Cortex of kidney (tissue), 1 donor: ENCODE measurements at regions not wholly inside any gene's neighbourhood (a gene's known extent, or its start where the extent isn't known, plus 50 kb on each side); places are given as distances from the start of the nearest gene placed in this dataset.

Experiments
- DNase-seq: peaks from one replicate; lab custom pipeline; 2025; lab: John Stamatoyannopoulos, UW

DNA sequence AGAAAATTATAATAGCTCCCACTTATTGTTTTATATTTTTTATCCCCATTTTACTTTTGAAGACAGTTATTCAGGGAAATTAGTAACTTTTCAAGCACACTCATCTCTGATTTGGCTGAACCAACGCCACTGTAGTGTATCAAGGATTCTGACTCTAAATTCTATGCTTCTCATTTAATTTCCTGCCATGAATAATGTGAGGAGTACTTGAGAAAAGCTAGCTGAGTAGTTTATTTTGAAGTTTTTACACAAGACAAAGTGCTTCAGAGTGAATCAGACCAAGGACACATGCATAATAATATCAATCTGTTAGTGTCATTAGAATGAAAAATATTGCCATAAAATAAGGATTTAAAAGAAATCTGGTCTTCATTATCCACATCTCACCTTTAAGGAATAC, 329.9 kb downstream of the SLITRK6 start:
- no peak for DNase-seq

DNA sequence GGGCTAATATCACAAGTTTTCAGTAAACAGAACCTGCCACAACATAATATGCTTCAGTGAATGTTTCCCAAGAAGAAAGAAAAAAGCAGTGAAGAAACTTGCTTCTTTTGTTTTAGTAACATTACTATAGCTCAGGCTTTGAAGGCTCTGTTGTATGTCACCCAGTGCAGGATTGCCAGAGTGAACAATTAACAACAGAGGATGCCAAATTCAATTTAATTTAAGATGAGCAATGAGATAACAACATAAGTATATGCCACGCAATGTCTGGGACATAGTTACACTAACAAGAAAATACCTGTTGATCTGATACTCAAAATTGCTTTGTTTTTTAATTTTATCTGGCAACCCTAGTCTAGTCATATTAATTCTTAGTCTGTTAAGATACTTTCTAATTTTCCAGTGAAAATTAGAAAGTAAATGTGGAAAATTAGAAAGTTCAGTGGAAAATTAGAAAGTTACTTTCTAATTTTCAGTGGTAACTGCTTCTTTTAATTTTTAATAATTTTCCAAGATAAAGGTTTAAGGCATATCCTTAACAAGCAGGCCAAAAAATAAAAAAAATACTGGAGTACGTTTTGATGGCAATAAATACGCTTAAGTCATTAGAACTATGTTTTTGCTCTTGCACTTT, 336.3 kb downstream of the SLITRK6 start:
- DNase-seq, result no peak

DNA sequence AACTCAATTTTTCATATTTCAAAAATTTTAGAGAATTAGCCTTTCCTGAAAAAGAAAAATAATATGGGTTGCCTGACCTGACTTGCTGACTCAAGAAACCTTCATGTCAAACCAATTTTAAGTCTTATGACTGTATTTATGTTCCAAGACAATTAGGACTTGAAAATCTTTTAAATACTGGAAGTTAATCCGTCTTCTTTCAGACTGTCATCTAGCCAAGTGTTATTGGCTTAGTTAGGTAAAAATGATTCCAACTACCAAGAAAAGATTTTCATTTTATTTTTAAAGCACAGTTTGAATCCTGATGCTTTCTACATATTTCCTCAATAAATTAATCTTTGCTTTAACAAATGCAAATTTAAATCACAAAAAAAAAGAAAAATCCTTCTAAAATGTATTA, 337.6 kb downstream of the SLITRK6 start:
- DNase-seq, result no peak

DNA sequence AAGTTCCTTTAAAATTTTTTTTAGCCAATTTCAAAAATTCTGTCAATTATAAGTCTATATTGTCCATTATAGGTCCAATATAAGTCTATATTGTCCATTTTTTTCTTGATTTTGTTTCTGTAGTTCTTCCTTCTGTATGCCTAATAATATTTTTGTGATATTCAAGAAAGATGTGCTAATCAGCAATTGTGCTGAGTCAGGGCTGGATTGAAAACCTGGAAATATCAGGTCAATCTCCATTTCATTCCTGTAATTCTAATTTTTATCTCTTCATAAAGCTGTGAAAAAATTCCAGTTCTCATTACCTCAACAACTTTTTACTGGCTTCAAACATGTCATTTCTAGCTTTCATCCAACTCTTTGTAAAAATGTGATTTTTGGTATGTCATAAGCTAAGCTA, 353.7 kb downstream of the SLITRK6 start:
- no peak for DNase-seq

DNA sequence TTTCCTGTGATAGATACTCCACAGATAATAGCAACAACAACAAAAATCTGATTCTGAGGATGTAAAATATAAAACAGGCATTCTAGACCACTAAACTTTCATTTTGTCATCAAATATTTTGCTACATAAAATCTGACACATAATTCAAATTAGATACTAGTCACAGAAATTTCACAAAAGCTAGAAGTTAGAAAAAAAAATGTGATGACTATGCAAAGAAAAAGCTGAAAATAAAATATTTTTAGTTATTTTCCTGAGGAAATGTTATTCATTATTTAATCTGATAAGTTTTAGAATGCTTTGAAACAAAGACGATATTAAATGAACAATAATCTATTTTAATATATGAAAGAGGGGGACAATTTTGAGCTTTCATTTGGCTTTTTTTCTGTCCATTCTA, 357.2 kb downstream of the SLITRK6 start:
- DNase-seq, result no peak

DNA sequence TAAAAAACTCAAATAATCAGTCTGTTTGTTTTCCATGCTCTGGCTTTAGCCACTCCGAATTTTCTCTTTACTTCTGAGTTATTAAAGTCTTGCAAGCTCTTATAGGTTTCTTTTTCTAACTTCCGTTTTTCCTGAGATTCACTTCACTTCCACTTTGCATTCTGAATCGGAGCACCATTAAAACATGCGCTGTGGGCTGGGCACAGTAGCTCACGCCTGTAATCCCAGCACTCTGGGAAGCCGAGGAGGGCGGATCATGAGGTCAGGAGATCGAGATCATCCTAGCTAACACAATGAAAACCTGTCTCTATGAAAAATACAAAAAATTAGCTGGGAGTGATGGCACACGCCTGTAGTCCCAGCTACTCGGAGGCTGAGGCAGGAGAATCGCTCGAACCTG, 357.9 kb downstream of the SLITRK6 start:
- no peak for DNase-seq

DNA sequence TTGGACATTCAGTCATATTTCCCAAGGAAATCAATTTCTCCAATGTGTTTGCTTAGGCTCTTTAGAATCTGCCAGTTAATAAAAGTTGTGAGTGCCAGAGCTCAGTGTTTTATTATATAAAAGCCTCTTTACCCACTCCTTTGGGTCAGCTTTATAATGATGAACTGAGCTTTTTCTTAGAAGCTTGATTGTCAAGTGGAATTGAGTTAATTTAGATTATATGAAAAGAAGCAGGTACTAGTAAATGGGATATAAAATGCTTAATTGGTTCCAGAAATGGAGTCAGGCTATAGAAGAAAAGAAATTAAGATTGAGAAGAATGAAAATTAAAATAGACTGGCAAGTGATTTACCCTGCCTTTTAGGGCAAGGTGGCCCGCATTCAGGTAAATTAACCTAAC, 363.2 kb downstream of the SLITRK6 start:
- DNase-seq, result no peak

DNA sequence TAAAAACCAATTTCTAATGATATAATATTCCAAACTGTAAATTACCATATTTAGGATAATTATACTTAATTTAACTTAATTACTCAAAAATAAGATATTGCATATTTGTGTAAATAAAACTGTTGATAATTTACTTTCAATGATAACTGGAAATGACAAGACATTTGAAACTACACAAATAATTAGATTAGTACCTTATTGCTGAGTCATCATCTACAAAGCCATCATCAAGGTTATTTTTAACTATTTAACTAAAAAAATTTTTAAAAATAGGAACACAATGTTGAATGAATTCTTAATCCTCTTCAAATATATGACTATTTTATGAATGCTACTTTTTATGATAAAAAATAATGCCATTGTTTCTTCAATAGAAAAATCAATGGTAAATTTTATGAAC, 364.3 kb downstream of the SLITRK6 start:
- no peak for DNase-seq

DNA sequence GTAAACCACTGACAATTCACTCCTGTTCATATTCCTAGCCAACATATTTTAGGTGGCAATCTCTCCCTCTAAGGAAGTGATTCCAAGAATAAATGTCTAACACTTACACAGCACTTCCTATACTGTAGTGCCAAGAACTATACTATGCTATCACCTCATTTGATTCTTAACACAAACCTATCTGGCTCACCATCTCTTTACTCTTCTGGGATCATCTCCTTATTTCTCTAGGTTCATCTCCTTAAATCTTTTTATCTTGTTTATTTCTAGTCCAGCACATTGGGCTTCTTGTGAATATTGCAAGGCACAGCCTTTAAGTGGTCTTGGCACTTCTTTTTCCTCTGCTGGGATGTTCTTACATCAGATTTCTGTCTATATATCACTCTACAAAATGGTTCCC, 366.3 kb downstream of the SLITRK6 start:
- DNase-seq, result no peak

DNA sequence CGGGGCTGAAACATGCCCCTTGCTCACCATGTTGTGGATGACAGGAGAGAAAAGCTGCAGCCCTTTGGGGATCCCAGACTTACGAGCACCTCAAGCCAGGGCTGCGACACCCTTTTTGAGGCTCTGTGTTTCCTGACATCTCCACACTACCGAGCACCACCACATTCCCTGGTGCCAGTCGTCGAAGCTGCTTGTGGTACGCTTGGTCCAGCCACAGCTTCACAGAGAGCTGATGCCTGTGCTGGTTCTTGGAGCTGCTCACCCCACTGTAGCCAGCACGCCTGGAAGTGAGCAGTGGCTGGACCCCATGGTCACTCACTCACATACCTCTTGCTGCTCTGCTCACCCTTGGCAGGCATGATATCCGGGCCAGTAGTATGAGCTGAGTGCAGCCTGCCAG, 367.5 kb downstream of the SLITRK6 start:
- no peak for DNase-seq

DNA sequence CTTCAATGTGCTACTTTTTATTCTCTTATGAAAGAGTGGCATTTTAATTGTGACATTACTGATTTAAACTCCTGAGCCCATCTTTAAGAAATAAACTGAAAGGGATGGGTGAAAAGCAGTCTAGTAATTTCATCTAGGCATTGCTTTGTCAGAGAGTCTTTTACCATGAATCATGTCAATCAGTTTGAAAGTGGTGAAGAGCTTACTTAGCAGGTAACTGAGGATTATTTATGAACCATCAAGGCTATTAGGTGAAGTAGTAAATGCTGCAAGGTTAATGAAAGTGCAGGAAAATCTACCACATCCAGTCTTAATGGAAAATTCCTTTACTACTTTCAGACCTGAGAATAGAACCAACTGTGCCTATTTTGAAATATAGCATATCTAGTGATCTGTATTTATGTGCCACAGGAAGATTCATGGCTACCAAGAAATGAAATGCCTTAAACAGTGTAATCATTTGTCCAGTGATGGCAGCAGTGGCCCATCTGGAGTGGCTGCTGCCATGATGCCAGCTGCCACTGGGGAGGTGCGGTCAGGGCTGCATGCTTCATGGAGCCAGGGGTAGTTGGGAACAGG, 368.9 kb downstream of the SLITRK6 start:
- DNase-seq, result no peak

DNA sequence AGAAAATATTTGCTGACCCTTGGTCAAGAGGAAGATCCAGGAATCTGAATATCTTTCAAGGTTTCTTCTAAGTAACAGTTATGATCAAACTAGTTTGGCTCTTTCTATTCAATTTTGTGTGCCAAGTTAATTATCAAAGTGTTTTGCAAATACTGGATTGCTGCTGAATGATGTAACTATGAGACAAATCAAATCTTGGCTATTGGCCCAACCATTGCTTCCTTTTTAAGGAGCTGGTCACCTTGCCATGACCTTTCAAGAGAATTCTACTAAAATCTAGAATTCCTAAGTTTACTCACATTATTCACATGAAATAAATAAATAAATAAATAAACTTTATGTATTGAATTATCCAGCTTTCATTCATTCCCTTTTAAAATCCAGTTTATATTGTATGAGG, 371.8 kb downstream of the SLITRK6 start:
- no peak for DNase-seq

DNA sequence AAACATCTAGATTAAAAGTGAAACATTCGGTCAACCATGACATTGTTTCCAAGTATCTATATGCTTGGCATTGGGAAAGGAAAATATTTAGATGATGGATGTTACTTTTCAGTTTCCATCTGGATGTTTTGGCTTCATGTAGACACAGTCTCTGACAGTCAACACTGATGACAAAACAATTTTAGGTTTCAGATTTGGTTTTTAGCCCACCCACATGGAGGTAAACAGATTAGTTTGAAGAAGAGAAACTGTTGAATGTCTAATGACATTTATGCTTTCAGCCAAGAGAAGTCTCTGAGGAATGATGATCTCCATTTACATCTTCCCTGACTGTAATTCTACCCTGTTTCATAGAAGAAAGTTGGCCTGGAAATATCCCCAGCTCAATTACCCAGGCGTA, 379.1 kb downstream of the SLITRK6 start:
- DNase-seq, result no peak

DNA sequence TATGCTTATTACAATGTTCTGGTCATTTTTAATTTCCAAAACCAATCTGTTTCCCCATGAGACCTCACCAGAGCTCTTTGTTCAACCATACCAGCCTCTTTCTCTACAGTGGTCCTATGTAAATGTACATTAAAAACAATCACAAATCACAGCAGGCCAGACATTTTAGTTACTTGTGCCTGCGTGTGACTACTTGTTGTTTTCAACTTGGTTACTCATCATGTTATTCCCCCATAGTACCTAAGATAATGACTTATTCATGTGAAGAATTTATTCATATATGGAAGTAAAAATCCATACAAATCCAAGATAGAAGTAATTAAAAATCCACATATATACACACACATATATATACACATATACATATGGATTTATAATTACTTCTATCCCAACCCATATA, 379.6 kb downstream of the SLITRK6 start:
- no peak for DNase-seq

DNA sequence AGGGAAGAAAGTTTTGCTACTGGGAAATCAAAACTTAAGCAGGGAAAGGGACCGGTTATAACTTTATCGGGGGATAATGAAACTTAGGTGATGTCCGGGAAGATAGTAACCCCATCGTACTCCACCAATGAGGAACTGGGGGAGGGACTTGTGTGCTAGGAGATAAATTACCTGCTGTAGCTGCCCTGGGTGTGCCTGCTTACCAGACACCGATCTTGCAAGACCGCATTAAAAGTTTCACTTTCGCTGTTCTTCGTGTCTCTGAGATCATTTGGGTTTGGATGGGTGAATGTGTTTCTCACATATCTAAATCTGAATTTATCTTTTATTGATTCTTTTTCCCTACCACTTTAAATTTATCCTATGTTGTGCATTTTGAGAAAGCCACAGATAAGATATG, 381.4 kb downstream of the SLITRK6 start:
- DNase-seq, result no peak

DNA sequence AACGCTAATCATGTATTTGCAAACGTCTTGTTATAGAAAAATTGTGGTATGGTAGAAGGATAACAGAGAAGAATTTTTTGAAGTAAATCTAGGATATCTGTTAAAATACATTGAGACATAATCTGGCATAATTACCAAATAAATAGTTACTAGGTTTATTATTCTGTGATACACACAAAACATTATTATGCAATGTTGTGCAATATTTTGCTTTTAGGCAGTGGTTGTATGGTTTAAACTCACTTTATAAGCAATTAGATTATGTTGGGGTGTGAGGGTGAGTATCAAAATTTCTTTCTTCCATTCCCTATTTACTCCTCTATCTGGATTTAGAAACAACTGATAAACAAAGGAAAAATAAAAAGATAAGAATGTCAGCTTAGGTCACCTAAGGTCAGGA, 385.6 kb downstream of the SLITRK6 start:
- no peak for DNase-seq

DNA sequence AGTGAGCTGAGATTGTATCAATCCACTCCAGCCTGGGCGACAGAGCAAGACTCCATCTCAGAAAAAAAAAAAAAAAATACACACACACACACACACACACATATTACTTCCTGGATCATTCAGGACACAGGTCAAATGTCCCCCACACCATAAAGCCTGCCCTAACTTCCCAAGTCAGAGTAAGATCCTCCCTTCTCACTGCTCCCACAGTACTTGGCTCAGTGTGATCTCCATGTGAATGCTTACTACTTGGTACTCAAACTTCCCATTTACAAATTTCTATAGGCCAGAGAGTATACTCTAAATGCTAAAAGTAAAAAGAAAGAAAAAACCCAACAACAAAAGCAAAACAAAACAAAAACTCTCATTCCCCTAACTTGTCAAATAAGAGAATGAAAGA, 386.8 kb downstream of the SLITRK6 start:
- DNase-seq, result no peak

DNA sequence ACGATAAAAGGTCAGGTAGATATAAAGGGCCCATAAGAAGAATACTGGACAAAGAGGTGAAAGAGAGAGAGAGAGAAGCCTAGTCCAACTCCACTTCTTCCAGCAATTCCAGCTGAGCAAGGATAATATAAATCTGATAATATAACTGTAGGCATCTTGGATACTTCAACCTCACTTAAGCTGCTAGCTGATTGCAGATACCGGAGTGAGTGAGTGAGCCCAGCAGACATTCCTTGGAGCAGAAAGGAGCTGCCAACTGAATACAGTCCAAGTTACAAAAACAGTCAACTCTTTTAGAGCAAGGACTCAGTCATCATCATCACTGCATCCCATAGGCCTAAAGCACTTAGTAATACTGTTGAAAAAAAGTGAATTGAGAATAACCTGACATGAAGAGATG, 387.6 kb downstream of the SLITRK6 start:
- no peak for DNase-seq

DNA sequence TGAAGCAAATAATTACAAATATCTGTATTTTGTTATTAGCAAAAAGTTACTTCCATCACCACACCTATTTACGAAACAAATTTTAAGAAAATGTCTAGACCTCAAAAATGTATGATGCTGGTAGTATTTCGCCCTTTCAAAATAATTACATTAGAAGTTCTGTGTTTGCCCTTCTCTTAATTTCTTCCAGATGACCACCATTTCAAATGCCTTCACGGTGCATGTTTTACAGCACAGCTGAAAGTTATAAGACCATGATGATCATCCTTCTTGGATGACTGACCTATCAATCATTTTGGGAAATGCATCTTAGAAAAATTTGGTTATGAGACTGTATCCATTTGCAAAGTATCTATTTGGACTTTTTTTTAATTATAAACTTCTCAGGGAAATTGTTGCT, 390.8 kb downstream of the SLITRK6 start:
- no peak for DNase-seq

DNA sequence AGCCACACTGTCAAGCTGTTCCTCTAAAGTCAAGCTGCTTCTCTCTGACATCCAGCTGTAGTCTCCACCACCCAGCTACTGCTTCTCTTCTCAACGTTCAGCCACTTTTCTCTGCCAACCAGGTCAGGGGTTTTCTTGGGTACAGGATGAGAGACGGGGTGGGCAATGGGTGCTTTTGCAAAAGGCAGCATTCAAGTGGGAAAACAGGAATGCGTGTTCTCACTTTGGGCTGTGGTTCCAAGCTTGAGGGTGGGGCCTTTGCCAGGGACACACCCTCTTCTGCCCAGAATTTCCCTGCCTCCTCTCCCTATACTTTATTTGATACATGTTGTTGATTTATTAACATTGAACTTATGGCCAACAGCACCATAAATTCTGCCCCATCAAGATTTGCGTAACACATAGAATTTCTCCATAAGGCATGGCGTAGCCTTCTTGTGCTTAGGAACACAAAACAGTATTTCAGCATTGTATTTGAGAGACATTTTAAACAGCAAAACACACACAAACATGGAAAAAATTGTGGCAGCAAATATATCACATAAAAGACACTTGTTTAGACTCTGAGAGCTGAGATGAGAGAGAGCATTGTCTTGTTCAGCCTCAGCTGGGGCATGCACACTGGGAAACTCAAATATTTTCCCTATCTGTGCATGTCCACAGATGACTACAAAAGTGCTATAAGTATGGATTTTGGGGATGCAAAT, 392.8 kb downstream of the SLITRK6 start:
- DNase-seq, result no peak

DNA sequence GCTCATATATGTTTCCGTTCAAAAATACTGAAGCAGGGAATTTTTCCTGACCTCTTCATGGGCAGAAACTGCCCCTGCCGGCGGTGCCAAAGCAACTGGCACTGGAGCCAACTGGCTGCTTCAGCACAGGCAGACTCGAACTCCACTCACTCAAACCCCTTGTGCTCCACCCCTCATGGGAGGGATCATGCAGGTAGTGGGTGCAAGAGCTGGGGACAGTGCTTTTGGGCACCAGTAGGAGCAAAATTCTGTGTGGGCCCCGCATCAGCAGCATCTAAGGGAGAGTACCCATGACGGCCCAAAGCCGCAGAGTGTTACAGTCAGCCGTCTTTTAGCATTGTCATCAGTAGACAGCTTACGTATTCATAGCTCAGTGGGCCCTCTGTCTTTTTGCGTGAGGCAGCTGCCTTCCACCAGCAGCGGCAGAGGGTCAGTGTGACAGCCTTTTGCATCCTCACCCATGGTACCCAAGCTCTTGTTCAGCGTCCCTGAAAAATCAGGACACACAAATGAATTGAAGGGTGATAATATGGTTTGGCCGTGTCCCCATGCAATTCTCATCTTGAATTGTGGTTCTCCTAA, 393.8 kb downstream of the SLITRK6 start:
- no peak for DNase-seq

DNA sequence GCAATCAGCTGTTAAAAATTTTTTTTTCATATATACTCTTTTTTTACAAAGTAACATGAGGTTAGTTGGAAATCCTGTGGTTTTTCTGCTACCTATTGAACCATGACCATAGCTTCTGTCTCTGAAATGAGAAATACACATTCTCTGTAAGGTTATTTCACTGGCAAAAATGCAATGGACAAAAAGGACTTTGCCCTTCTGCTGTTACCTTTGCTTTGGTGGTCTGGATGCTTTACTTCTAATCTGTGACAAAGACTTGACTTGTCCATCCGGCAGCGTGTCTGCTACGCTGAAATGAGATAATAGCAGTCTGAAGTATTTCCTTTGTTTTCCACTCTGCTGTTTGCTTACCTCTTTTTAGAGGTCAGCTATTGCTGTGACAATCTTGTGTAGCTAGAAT, 412.8 kb downstream of the SLITRK6 start:
- DNase-seq, result no peak

DNA sequence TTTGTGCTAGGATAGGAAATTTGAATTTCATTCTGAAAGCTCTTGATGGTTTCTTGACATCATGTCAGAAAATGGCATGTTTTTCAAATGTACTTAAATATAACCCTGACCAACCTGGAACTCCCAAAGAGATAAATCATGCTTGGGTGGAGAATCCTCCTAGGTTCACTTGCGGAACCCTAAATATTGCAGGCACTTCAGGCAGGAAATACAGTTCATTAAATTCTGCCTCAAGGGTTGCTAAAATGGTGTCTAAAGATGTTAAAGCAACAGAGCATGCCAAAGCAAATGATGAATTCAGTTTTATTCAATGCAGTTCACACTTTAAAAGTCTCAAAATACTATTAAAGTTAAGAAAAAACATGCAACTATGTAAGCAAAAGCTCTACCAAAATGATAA, 415.9 kb downstream of the SLITRK6 start:
- DNase-seq, result no peak
